Loucy (cell line): ENCODE measurements at regions not wholly inside any gene's neighbourhood (a gene's known extent, or its start where the extent isn't known, plus 50 kb on each side); places are given as distances from the start of the nearest gene placed in this dataset.

Experiments used
- EZH2phosphoT487 ChIP-seq: fragments of 200-600 bp; IDR thresholded peaks from 2 replicates; pipeline ENCODE4 v1.6.1; 2018; ENCODE audit warnings: antibody characterized with exemption, mild to moderate bottlenecking, moderate library complexity, borderline replicate concordance
- TF ChIP-seq, protein P1 (sequence below): fragments of 200-600 bp; sonication (generic); conservative IDR thresholded peaks from 2 replicates; pipeline ENCODE4 v1.5.1; 2014; ENCODE audit warnings: mild to moderate bottlenecking, antibody characterized with exemption, low read length

DNA sequence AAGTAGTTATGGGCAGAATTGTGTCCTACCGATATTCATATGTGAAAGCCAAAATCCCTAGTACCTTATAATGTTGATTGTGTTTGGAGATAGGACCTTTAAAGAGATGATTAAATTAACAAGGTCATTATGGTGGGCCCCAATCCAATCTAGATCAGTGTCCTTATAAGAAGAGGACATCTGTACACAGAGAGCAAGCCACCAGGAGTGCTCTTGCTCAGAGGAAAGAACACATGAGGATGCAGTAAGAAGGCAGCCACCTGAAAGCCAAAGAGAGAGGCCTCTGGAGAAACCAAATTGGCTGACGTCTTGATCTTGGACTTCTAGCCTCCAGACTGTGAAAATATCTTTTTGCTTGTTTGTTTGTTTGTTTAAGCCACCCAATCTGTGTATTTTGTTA lies 1290.8 kb upstream of the PABPC4L start:
- TF ChIP-seq, protein P1, sequence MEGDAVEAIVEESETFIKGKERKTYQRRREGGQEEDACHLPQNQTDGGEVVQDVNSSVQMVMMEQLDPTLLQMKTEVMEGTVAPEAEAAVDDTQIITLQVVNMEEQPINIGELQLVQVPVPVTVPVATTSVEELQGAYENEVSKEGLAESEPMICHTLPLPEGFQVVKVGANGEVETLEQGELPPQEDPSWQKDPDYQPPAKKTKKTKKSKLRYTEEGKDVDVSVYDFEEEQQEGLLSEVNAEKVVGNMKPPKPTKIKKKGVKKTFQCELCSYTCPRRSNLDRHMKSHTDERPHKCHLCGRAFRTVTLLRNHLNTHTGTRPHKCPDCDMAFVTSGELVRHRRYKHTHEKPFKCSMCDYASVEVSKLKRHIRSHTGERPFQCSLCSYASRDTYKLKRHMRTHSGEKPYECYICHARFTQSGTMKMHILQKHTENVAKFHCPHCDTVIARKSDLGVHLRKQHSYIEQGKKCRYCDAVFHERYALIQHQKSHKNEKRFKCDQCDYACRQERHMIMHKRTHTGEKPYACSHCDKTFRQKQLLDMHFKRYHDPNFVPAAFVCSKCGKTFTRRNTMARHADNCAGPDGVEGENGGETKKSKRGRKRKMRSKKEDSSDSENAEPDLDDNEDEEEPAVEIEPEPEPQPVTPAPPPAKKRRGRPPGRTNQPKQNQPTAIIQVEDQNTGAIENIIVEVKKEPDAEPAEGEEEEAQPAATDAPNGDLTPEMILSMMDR = no peak
- TF ChIP-seq EZH2phosphoT487 = no peak
